ENCODE measurements at regions not wholly inside any gene's neighbourhood (a gene's known extent, or its start where the extent isn't known, plus 50 kb on each side); places are given as distances from the start of the nearest gene placed in this dataset.

DNA sequence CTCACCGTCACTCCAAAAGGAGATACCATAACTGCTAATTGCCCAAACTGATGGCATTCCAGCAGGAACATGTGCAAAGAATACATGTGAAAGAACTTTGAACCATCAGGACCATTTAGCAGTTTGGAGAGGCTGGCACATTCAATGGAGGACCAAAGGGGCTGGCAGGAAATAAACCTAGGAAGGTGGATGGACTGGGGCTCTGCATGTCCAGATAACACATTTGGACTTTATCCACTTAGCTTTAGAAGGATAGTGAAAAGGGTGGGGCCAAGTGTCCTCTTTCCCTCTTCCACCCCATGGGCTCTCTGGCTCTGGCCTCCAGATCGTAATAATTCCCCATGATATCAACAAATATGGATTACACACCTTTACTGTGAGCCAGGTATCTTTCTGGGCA lies 58.8 kb upstream of the CALM2 start:
- no peak for DNase-seq

DNA sequence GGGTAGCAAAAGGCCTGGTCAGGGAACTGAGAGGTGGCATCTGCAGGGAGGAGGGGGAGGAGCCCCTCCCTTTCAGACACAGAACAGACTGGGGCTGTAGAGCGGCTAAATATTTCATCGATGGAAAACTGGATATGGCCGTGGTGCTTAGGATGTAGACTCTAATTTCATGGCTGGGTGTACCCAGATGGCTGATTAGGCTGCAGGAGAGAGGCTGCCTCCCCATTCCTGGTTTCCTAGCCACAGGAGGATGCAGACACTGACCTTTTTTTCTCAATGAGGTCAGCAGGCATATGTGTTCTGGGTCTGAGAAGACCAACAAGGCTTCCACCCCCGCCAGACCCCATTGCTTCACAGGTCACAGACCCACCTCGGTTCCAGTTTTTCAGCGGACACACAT lies 58.1 kb upstream of the CALM2 start:
- DNase-seq, result no peak

DNA sequence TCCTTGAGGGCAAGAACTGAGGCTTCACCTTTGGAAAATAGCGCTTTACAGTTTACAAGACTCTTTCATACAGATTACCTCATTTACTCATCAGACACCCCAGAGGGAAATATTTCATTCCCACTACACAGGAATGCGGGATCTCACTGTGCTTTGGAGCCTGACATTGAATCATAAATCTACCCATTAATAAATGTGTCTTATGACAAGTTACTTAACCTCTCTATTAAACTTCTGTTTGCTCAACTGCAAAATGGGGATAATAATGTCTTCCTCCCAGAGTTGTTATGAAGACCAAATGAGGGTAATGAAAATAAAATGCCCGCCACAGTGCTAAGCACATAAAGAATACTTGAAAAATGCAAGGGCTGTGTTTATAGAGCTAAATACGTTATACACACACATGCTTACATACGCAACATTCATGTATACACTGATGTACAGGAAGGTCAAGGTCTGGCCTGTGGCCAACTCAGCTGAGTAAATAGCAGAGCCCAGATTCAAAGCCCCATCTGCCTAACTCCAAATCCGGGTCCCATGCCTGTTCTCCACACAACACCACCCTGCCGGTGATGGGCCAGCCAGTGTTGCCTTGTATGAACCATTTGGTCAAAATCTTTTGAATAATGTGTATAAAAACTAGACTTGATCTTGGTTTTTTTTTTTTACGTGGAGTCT lies 56.6 kb upstream of the CALM2 start:
- peak; percentile 47 for DNase-seq

DNA sequence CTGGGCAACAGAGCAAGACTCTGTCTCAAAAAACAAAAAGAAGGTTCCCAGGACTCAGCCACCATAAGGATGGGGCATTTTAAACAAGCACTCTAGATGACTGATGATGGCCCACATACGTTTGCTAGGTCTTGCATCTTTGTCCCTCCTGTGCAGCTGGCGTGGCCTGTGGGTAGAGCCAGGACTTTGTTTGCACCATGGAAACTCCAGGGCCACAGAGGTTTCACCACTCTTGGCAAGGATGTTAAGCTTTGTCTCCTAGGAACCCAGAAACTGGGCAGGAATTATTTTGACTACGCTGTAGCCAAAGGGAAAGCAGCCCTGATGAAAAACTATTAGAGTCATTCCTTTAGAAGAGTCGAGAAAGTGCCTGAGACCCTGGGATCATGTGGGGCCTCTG lies 54.1 kb upstream of the CALM2 start:
- DNase-seq, result no peak

DNA sequence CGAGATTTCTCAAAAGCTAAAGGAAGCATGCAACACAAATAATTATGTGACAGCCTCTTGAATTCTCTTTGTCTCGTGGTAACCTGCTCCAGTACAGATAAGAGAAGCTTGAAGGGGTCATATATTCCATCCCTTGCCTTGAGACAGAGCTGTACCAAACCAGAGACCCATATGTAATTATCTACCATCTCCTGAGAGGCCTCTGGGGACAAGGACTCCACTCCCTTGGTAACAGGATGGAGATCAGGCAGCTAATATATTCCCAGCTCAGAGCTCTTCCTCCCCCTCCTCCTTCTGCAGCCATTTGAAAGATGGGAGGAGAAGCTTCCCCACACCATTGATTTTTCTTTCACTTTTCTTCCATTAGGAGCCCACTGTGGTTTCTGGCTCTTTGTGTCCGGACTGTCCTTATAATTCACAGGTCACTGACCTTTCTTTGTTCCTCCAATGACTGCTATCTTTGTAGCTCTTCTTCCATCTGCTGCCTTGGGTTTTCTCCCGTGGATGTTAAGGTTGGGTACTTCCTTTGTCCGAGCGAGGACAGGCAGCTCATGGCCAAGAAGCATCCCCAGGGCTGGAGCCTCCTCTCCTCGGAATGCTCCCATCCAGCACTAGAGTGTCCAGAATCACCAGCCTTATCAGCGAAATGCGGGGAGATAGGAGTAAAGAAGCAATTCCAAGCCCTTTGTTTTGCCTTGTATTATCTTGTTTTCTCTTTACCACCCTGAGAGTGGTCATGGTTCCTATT lies 51.4 kb upstream of the CALM2 start:
- DNase-seq, result no peak

DNA sequence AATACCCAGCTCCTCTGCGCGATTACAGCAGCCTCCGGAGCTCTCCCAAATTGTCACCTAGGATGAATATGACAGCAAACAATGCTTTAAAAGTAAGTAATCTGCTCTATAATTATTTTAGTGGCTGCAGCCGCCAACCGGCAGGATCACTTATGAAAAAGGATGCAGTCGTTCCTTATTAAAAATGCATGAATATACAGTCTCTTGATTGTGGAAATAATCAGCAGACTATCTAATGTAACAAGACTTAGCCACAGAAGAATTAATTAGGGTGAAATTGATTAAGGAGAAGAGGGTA lies 50.6 kb upstream of the CALM2 start:
- no peak for DNase-seq

DNA sequence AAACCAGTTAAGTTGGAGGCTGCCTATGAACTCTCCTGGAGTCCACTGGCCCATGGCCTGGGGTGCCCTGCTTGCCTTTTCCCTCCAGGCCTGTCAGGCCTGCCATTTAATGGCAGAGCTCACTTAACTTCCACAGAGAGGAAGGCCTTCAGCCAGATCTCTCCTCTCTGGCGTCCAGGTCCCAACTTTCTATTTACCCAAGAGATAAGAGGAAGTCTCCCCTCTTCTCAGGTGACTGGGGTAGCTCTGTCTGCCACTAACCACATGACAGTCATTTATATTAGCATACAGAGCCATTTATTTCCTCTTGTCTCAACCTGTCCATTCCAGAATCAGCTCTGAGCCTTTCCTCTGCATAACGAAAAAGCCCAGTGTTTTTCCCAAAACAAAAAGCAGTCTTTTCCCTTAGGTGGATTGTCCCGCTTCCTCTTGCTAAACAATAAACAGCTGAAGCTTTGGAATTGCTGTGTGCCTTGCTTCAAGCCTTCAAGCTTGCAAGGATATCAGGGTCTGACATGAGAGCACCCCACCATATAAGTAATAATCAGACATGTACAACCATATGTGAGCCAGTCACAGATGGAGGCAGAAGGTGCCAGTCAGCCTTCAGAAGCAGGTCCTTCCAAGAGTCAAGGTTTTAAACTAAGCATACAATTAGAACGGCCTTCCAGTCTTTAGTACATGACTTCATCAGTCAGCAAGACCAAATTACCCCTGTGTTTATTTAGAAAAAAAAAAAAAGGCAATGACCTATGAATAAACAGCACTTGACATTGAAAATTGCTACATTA lies 50.0 kb upstream of the CALM2 start:
- DNase-seq, result no peak
